ENCODE measurements at regions not wholly inside any gene's neighbourhood (a gene's known extent, or its start where the extent isn't known, plus 50 kb on each side); places are given as distances from the start of the nearest gene placed in this dataset.
"Not testable (repeated sequence)": the region's sequence is repeated elsewhere in the genome, so short reads cannot be mapped to it uniquely, and the experiment has no call there.

- DNase-seq (ENCODE audit: low read depth) = no peak
Measured at GRCh38 chr15:38128341-38128781, 124.3 kb upstream of the SPRED1 start.

GRCh38 chr15:38128921-38129320 is 123.7 kb upstream of the SPRED1 start:
- DNase-seq (ENCODE audit: low read depth) = no peak

GRCh38 chr15:38129531-38130204 is 123.0 kb upstream of the SPRED1 start:
- no peak for DNase-seq (ENCODE audit: low read depth)

GRCh38 chr15:38130205-38130567 is 122.5 kb upstream of the SPRED1 start:
- no peak for DNase-seq (ENCODE audit: low read depth)

- DNase-seq (ENCODE audit: low read depth) = no peak
Measured at GRCh38 chr15:38130740-38131498, 121.7 kb upstream of the SPRED1 start.

- DNase-seq (ENCODE audit: low read depth) = no peak
Measured at GRCh38 chr15:38134252-38134651, 118.4 kb upstream of the SPRED1 start.

- not testable (repeated sequence) for DNase-seq (ENCODE audit: low read depth)
Measured at GRCh38 chr15:38142195-38142594, 110.4 kb upstream of the SPRED1 start.

- DNase-seq (ENCODE audit: low read depth) = no peak
Measured at GRCh38 chr15:38144921-38145320, 107.7 kb upstream of the SPRED1 start.

- no peak for DNase-seq (ENCODE audit: low read depth)
Measured at GRCh38 chr15:38145651-38146111, 107.0 kb upstream of the SPRED1 start.

GRCh38 chr15:38147246-38147645 is 105.4 kb upstream of the SPRED1 start:
- no peak for DNase-seq (ENCODE audit: low read depth)

GRCh38 chr15:38148471-38148870 is 104.2 kb upstream of the SPRED1 start:
- DNase-seq (ENCODE audit: low read depth) = no peak

GRCh38 chr15:38149315-38149714 is 103.3 kb upstream of the SPRED1 start:
- no peak for DNase-seq (ENCODE audit: low read depth)

- no peak for DNase-seq (ENCODE audit: low read depth)
Measured at GRCh38 chr15:38150148-38150547, 102.5 kb upstream of the SPRED1 start.

GRCh38 chr15:38150794-38151193 is 101.8 kb upstream of the SPRED1 start:
- DNase-seq (ENCODE audit: low read depth) = no peak

GRCh38 chr15:38153781-38154180 is 98.9 kb upstream of the SPRED1 start:
- DNase-seq (ENCODE audit: low read depth) = no peak

GRCh38 chr15:38154255-38154654 is 98.4 kb upstream of the SPRED1 start:
- no peak for DNase-seq (ENCODE audit: low read depth)

GRCh38 chr15:38154837-38155236 is 97.8 kb upstream of the SPRED1 start:
- DNase-seq (ENCODE audit: low read depth) = no peak

- no peak for DNase-seq (ENCODE audit: low read depth)
Measured at GRCh38 chr15:38163658-38164057, 89.0 kb upstream of the SPRED1 start.

- DNase-seq (ENCODE audit: low read depth) = no peak
Measured at GRCh38 chr15:38164061-38164460, 88.6 kb upstream of the SPRED1 start.

- DNase-seq (ENCODE audit: low read depth) = no peak
Measured at GRCh38 chr15:38164507-38164906, 88.1 kb upstream of the SPRED1 start.

- DNase-seq (ENCODE audit: low read depth) = no peak
Measured at GRCh38 chr15:38168467-38169070, 84.1 kb upstream of the SPRED1 start.

GRCh38 chr15:38171973-38172372 is 80.7 kb upstream of the SPRED1 start:
- no peak for DNase-seq (ENCODE audit: low read depth)

- no peak for DNase-seq (ENCODE audit: low read depth)
Measured at GRCh38 chr15:38174691-38175090, 77.9 kb upstream of the SPRED1 start.
